ENCODE measurements at regions not wholly inside any gene's neighbourhood (a gene's known extent, or its start where the extent isn't known, plus 50 kb on each side); places are given as distances from the start of the nearest gene placed in this dataset.

DNA sequence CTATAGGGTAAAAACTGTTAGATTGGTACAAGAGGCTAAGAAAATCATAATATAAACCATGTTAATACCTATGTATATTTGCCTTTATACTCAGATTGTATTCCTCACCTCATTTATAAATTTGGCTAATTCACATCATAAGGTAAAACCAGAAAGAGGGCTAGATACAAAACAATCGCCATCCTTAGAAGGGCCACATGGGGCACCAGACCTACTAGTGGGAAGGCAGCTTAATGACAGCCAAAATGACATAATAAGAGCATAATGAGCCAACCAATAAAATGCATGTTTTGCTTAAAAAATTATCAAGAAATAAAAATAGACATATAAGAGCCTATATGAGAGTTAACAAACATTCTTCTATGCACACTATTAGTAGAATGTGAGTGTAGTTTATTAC, 107.3 kb upstream of the PRDX4 start:
- no peak overlapping the region for H3K27ac ChIP-seq (ENCODE audit: insufficient read depth, low read length)
- ATAC-seq (ENCODE audit: low read depth), result no peak
- H3K4me1 ChIP-seq (ENCODE audit: control insufficient read depth, insufficient read depth, low read length), result no peaks in the 10 kb centered on the region
- no CpG with 5 or more reads among the region's 1 CpG for WGBS, 2 experiments (ENCODE audit: extremely low coverage in 2 of 2, insufficient read length in 1 of 2)
- no peaks in the 10 kb centered on the region for H4K20me1 ChIP-seq (ENCODE audit: insufficient read depth, low read length)
- no peak overlapping the region for H3K14ac ChIP-seq (replicated peaks; ENCODE audit: low read depth, low read length)
- POLR2A ChIA-PET (ENCODE audit: unreplicated experiment), result no interaction called here
- no peak overlapping the region for H4K5ac ChIP-seq (ENCODE audit: low read depth, low read length)
- BruUV-seq (replicated peaks), result no TSS peak
- intact Hi-C loops (cut with micrococcal nuclease), result no loop called here
- H2BK5ac ChIP-seq (ENCODE audit: low read depth, low read length, poor library complexity, severe bottlenecking), result no peak overlapping the region
- H2BK120ac ChIP-seq (ENCODE audit: low read depth, low read length), result no peak overlapping the region
- dilution Hi-C loops (cut with HindIII; ENCODE audit: low sequenced_read_pairs, unreplicated experiment), result no loop called here
- no peak overlapping the region for H3K23ac ChIP-seq (ENCODE audit: low read depth, low read length)
- H3K27me3 ChIP-seq (ENCODE audit: control insufficient read depth, insufficient read depth, low read length), result no peaks in the 10 kb centered on the region
- H3K9me1 ChIP-seq (ENCODE audit: insufficient read depth, low read length), result no peaks in the 10 kb centered on the region
- no peaks in the 10 kb centered on the region for H3K79me1 ChIP-seq (ENCODE audit: low read depth in 1 of 2, low read length in 2 of 2)
- no peak overlapping the region for H3K9ac ChIP-seq (ENCODE audit: low read depth, low read length)
- no peak overlapping the region for H2AFZ ChIP-seq (replicated peaks; ENCODE audit: low read length, poor library complexity)
- no peak overlapping the region for H3K56ac ChIP-seq (ENCODE audit: extremely low read depth, insufficient read depth, low read length)
- H2AK9ac ChIP-seq (replicated peaks; ENCODE audit: low read depth, low read length, poor library complexity), result no peak overlapping the region
- peaks cover 4% of the 10 kb centered on the region for H3K9me3 ChIP-seq (ENCODE audit: control insufficient read depth, insufficient read depth, low read length)
- no peak overlapping the region for H3K4me3 ChIP-seq (ENCODE audit: insufficient read depth, low read depth, low read length)
- H4K8ac ChIP-seq (ENCODE audit: low read depth in 2 of 2, low read length in 2 of 2), result no peak overlapping the region
- H3K4ac ChIP-seq (ENCODE audit: low read depth, low read length), result no peak overlapping the region
- in situ Hi-C loops (cut with MboI; ENCODE audit: low sequenced_read_pairs), result no loop called here
- no peak overlapping the region for H2AK5ac ChIP-seq (ENCODE audit: low read depth, low read length)
- CTCF ChIA-PET, result no interaction called here
- no peak for TF ChIP-seq BHLHE40 (IDR thresholded peaks at IDR 0.05; ENCODE audit: low read depth, low read length)
- no peak for TF ChIP-seq POLR2A (IDR thresholded peaks at IDR 0.05; ENCODE audit: low read depth, low read length)
- no peak for TF ChIP-seq MXI1 (IDR thresholded peaks at IDR 0.05; ENCODE audit: borderline replicate concordance, low read depth, low read length)
- no peak for TF ChIP-seq RCOR1 (IDR thresholded peaks at IDR 0.05; ENCODE audit: insufficient replicate concordance, low read length)
- TF ChIP-seq, protein P1, sequence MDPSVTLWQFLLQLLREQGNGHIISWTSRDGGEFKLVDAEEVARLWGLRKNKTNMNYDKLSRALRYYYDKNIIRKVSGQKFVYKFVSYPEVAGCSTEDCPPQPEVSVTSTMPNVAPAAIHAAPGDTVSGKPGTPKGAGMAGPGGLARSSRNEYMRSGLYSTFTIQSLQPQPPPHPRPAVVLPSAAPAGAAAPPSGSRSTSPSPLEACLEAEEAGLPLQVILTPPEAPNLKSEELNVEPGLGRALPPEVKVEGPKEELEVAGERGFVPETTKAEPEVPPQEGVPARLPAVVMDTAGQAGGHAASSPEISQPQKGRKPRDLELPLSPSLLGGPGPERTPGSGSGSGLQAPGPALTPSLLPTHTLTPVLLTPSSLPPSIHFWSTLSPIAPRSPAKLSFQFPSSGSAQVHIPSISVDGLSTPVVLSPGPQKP (IDR thresholded peaks at IDR 0.05; ENCODE audit: borderline replicate concordance, low read depth, low read length), result no peak
- no peak overlapping the region for H3K4me2 ChIP-seq (ENCODE audit: low read depth, low read length)
- no peak overlapping the region for H2BK20ac ChIP-seq (ENCODE audit: low read depth, low read length)
- no peak overlapping the region for H4K91ac ChIP-seq (ENCODE audit: insufficient read depth, low read depth, low read length)
- H2BK15ac ChIP-seq (ENCODE audit: low read depth, low read length), result no peak overlapping the region
- no peak overlapping the region for H3K18ac ChIP-seq (ENCODE audit: low read depth, low read length)
- no peak for DNase-seq
- H3K36me3 ChIP-seq (ENCODE audit: control insufficient read depth, insufficient read depth, low read length), result no peaks in the 10 kb centered on the region
